Ishikawa (cell line): ENCODE measurements at regions not wholly inside any gene's neighbourhood (a gene's known extent, or its start where the extent isn't known, plus 50 kb on each side); places are given as distances from the start of the nearest gene placed in this dataset.

Experiments used
- CEBPB ChIP-seq: IDR thresholded peaks from 2 replicates; pipeline ENCODE4 v1.6.1; 2012
- CREB1 ChIP-seq: IDR thresholded peaks from 2 replicates; pipeline ENCODE4 v1.6.1; 2012; ENCODE audit warnings: low read depth
- EGR1 ChIP-seq: IDR thresholded peaks from 2 replicates; pipeline ENCODE4 v1.6.1; 2012
- EP300 ChIP-seq: IDR thresholded peaks from 2 replicates; pipeline ENCODE4 v1.6.1; 2012; ENCODE audit warnings: borderline replicate concordance
- FOXM1 ChIP-seq: IDR thresholded peaks from 2 replicates; pipeline ENCODE4 v1.6.1; 2012; ENCODE audit warnings: low read depth, borderline replicate concordance
- NFIC ChIP-seq: IDR thresholded peaks from 2 replicates; pipeline ENCODE4 v1.6.1; 2012
- RAD21 ChIP-seq: IDR thresholded peaks from 2 replicates; pipeline ENCODE4 v1.6.1; 2012; ENCODE audit warnings: low read depth
- TAF1 ChIP-seq: IDR thresholded peaks from 2 replicates; pipeline ENCODE4 v1.6.1; 2012; ENCODE audit warnings: low read depth, mild to moderate bottlenecking
- TCF12 ChIP-seq: IDR thresholded peaks from 2 replicates; pipeline ENCODE4 v1.6.1; 2012; ENCODE audit warnings: low read depth
- TEAD4 ChIP-seq: IDR thresholded peaks from 2 replicates; pipeline ENCODE4 v1.6.1; 2012
- YY1 ChIP-seq: IDR thresholded peaks from 2 replicates; pipeline ENCODE4 v1.6.1; 2012; ENCODE audit warnings: low read depth
- ZBTB7A ChIP-seq: IDR thresholded peaks from 2 replicates; pipeline ENCODE4 v1.6.1; 2012; ENCODE audit warnings: low read depth
- TF ChIP-seq, protein P1 (sequence below): IDR thresholded peaks from 2 replicates; pipeline ENCODE4 v1.6.1; 2012; ENCODE audit warnings: low read depth, mild to moderate bottlenecking
- TF ChIP-seq, protein P2 (sequence below): IDR thresholded peaks from 2 replicates; pipeline ENCODE4 v1.6.1; 2012
- TF ChIP-seq, protein P3 (sequence below): IDR thresholded peaks from 2 replicates; pipeline ENCODE4 v1.6.1; 2012

DNA sequence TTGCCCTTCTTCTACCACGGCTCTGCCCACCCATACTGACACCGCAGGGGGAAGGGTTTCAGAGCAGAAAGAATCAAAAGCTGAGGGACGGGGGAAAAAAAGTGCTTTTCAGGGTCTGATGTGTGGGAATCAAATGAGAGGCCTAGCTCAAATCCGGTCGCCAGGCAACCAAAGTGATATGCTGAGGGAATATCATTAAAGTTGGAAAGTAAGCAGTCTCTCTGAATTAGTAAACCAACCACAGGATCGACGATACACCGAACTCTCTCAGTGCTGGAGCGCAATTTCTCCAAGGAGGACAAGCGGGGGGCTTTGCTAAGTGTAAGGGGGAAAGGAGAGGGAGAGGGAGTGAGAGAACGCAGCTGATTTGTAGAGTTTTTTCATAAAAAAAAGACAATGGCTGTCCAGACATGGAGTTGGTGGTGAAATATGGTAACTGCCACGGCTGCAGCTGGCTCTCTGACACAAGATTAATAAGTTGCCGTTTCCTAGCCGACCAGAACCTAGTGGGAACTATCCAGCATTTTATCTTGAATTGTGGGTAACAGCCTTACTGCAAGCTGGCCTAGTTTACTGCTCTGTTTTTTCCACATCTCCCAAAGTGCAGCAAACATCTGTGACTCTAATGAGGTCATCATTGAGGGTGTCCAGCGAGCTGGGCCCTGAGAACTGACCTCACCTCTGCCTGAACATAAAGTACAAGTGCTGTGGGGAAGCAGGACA lies 530.2 kb downstream of the SOX2 start:
- no peak for TF ChIP-seq NFIC
- TF ChIP-seq, protein P1, sequence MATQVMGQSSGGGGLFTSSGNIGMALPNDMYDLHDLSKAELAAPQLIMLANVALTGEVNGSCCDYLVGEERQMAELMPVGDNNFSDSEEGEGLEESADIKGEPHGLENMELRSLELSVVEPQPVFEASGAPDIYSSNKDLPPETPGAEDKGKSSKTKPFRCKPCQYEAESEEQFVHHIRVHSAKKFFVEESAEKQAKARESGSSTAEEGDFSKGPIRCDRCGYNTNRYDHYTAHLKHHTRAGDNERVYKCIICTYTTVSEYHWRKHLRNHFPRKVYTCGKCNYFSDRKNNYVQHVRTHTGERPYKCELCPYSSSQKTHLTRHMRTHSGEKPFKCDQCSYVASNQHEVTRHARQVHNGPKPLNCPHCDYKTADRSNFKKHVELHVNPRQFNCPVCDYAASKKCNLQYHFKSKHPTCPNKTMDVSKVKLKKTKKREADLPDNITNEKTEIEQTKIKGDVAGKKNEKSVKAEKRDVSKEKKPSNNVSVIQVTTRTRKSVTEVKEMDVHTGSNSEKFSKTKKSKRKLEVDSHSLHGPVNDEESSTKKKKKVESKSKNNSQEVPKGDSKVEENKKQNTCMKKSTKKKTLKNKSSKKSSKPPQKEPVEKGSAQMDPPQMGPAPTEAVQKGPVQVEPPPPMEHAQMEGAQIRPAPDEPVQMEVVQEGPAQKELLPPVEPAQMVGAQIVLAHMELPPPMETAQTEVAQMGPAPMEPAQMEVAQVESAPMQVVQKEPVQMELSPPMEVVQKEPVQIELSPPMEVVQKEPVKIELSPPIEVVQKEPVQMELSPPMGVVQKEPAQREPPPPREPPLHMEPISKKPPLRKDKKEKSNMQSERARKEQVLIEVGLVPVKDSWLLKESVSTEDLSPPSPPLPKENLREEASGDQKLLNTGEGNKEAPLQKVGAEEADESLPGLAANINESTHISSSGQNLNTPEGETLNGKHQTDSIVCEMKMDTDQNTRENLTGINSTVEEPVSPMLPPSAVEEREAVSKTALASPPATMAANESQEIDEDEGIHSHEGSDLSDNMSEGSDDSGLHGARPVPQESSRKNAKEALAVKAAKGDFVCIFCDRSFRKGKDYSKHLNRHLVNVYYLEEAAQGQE: 0 out of 2 replicates have a peak, but pooled peaks have one; percentile 26

DNA sequence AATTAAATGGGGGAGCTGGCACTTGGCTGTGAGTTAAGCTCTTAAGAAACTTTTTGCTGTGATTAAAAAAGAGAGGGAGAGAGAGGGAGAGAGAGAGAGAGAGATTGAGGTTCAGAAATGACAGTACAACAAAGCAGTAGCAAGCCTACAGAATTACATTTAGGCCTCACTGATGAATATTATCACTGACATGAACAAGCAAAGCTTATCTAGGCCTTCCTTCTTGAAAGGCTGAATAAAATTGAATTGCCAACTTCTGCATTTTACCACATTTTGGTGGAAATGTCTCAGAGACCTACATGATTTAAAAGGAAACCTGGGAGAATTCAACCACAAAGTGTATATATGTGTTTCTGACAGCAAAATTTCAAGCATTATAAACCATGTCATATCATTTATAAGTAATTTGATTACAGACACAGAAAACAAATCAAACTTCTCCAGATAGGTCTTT lies 530.8 kb downstream of the SOX2 start:
- TF ChIP-seq NFIC (no peak), TCF12 (no peak), TEAD4 (no peak), YY1 (no peak)

DNA sequence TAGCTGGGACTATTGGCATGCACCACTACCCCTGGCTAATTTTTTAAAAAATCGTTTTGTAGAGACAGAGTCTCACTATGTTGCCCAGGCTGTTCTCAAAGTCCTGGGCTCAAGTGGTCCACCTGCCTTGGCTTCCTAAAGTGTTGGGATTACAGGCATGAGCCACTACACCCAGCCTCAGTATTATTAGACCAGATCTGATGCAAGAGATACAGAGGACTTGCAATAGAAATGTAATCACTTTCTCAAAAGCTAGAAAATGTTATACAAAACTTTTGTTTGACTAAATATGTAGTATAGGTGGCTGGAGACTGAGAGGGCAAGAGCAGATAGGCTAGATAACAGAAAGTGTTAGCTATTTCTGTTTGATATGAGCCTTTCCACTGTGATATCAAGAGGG lies 531.9 kb downstream of the SOX2 start:
- no peak for TF ChIP-seq TAF1
- TF ChIP-seq, protein P1: no peak
- no peak for TF ChIP-seq ZBTB7A
- TF ChIP-seq, protein P2, sequence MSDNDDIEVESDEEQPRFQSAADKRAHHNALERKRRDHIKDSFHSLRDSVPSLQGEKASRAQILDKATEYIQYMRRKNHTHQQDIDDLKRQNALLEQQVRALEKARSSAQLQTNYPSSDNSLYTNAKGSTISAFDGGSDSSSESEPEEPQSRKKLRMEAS: no peak
- no peak for TF ChIP-seq YY1
- TF ChIP-seq TCF12: no peak
- no peak for TF ChIP-seq CEBPB
- TF ChIP-seq TEAD4: no peak
- no peak for TF ChIP-seq EGR1
- no peak for TF ChIP-seq NFIC
- TF ChIP-seq RAD21: no peak
- TF ChIP-seq EP300: no peak
- TF ChIP-seq CREB1: no peak
- TF ChIP-seq, protein P3, sequence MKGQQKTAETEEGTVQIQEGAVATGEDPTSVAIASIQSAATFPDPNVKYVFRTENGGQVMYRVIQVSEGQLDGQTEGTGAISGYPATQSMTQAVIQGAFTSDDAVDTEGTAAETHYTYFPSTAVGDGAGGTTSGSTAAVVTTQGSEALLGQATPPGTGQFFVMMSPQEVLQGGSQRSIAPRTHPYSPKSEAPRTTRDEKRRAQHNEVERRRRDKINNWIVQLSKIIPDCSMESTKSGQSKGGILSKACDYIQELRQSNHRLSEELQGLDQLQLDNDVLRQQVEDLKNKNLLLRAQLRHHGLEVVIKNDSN: no peak
- TF ChIP-seq FOXM1: no peak

DNA sequence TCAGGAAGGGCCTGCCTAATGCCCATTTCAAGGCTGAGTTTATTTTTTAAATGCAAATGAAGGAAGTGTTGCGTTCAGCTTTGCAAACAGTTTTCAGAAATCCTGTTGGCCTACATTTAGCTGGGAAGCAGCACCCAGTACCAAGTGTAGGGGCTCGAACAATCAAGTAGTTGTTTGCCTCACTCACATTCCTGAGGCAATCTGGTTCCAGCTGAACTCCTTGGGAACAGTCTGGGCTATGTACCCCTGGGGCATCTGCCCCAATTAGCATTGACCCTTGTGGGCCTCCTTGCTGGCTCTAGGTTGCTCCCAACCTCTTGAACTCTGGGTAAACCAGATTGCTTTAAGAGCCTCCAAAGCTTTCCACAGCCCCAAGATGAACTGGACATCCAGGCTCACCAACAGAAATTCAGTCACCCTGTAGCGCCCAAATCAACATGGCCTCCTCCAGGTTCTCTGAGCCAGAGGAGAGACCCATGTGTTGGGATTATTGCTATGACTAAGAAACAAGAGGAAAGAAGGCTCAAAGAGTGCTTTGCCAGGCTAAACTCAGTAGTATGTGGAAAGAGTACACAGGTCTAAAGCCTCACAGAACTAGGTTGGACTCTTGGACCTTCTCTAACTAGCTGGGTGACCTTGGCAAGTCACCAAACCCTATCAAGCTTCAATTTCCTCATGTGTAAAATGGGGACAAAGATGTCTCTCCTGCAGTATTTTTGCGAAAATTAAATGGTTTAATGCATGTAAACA lies 532.7 kb downstream of the SOX2 start:
- TF ChIP-seq TAF1 (no peak), ZBTB7A (no peak), TEAD4 (no peak), RAD21 (no peak), CREB1 (no peak), NFIC (no peak), EGR1 (no peak), TCF12 (no peak), CEBPB (no peak), YY1 (no peak)
- TF ChIP-seq, protein P3: no peak
- TF ChIP-seq, protein P2: no peak

DNA sequence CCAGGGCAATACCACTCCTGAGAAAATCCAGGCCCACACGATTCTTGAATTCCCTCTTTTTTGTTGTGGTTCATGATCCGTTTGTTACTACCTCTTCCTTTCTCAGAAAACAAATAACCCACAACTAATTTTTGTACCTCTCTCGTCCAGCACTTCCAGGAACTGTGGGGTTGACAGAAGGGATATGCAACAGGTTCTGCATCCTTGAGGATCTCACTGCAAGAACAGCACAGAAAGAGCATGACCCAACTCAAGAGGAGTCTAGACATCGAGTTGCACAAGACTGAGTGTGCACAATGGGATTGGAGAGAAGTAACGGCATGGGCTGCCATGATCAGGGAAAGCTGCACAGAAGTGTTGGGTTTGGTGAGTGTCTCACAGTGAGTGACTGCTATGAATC lies 533.3 kb downstream of the SOX2 start:
- no peak for TF ChIP-seq CREB1
- TF ChIP-seq, protein P1: no peak
